ENCODE measurements at regions not wholly inside any gene's neighbourhood (a gene's known extent, or its start where the extent isn't known, plus 50 kb on each side); places are given as distances from the start of the nearest gene placed in this dataset.

DNA sequence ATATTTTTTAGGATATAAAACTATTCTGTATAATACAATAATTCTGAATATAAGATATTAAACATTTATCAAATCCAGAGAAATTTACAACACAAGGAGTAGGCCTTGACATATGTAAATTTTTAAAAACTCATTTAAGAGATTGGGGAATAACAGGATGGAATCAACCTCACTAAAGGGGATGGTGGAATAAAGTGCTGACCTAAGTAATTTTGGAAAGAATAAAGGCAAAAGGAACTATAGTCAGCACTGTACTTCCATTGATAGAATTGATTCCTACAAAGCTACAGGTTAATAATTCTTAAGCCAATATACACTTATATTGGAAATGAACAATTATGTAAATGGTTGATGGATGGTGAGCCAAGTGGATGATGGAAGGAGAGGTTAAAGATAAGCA, 549.3 kb downstream of the TBL1XR1 start:
- no peak for TF ChIP-seq EZH2 (IDR thresholded peaks at IDR 0.05; ENCODE audit: insufficient read depth, poor library complexity, severe bottlenecking)
- TF ChIP-seq EZH2phosphoT487 (IDR thresholded peaks at IDR 0.05; ENCODE audit: insufficient read depth, low read depth) = no peak
